Dermis microvascular lymphatic vessel endothelial cell (primary cell): ENCODE measurements at regions not wholly inside any gene's neighbourhood (a gene's known extent, or its start where the extent isn't known, plus 50 kb on each side); places are given as distances from the start of the nearest gene placed in this dataset.
"Not testable (repeated sequence)": the region's sequence is repeated elsewhere in the genome, so short reads cannot be mapped to it uniquely, and the experiment has no call there.

Experiments
- DNase-seq, 2 donors: peaks; one replicate each; pipeline versions ENCODE4 v3.0.0 to v3.0.0-alpha.2; 2010; ENCODE audit warnings: low read depth in 2 of 2

DNA sequence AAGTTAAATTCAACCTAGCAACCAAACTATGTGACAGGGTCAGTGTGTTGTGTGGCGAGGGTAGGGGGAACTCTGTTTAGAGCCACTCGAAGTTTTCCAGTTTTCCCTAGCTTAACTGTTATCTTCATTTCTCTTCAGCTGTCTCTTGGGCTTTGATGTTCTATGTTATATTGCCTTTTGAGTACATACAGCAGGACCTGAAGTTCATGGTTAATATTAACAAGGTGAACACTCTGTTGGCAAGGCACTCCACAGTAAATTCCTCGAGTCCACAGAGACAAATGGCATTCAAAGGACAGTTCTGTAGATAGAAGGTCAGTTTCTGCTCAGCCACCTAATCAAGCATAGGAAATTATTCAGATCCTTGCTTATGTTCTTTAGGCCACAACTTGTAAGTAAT, 147.9 kb upstream of the DPH6 start:
- no peak for DNase-seq

DNA sequence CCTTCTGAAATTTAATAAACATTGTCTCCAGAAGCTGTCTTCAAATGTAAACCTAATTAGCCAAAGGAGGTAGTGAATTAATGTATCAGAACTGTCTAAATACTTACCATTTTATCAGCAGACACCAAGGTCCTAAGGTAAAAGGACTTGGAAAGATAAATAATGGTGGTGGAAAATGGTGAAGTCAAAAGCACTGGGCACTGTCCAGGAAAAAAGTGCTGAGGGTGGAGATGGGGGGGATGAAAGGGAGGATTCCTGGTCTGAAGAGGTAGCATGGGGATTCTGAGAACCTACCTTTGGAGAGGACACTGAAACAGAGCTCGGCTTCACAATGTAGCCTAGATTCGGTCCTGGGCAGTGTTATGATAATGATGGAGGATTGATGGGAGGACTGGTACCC, 149.0 kb upstream of the DPH6 start:
- DNase-seq: no peak

DNA sequence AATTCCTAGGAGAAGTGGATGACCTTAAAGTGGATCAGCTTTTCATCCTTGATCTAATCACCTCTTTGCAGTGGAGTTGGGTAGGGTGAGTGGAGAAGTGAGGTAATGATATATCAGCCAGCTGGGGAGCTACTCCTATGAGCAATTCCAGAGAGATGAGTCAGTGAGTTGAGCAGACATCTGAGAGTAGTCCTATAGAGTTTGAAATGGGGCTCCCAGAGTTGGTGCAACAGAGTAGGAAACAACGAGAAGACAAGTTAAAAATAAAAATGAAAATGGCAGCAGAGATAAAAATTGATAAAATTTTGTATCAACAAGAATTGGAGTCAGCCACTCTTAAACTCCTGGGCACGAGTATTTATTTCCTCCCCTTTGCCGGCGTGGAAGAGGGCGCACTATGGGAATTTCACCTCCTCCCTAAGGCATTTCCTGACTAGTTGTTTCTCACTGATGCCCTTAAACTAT, 150.8 kb upstream of the DPH6 start:
- peak in 1 of 2 donors; percentile 95 for DNase-seq

DNA sequence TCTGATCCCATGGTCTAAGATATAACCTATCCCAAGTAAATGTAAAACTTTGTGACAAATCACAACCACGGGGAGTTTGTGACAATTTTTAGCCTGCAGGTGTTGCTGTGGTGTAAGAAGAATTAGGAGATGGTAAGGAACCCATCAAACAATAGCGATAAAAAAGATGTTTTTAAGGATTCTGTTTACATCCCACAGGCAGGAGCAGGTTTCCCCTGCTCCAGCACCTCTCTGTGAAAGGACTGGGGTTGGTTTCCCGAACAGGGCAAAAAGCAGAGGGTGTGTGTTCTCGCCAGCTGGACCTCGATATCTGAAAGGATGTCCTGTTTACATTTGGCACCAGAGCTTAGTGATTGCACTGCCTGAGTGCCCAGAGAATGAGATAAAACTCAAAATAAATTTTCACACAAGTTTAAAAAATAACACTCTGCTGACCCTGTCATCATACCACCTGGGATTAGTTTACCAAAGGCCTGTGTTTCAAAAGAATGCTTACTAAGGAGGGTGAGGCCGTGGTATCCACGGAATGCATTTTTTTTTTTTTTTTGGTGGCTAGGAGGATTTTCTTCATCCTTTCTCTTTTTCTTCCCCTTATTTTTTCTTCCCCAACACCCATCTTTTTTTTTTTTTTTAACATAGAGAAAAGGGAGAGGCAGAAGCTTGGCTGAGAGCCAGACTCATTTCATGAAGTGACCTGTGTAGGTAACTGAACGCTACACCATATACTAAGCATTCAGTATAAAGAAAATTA, 151.8 kb upstream of the DPH6 start:
- peak; percentile 86 to 98 for DNase-seq

DNA sequence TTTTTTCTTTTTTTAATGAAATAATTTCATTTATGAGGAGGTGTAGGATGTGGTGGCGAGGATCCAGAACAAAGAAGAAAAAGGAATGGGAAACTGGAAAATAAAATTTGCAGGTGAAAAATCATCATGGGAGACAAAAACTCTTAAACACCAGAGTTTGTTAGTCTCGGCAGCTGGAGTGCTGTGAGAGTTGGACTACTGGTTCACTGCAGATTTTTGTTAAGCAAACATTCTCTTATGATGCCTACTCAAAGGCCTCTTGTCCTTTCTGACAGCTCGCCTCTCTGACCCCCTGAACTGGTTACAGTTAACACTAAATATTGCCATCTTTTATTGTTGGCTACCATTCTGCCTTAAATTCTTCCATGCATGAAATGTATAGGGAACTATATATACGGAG, 152.4 kb upstream of the DPH6 start:
- DNase-seq: no peak

DNA sequence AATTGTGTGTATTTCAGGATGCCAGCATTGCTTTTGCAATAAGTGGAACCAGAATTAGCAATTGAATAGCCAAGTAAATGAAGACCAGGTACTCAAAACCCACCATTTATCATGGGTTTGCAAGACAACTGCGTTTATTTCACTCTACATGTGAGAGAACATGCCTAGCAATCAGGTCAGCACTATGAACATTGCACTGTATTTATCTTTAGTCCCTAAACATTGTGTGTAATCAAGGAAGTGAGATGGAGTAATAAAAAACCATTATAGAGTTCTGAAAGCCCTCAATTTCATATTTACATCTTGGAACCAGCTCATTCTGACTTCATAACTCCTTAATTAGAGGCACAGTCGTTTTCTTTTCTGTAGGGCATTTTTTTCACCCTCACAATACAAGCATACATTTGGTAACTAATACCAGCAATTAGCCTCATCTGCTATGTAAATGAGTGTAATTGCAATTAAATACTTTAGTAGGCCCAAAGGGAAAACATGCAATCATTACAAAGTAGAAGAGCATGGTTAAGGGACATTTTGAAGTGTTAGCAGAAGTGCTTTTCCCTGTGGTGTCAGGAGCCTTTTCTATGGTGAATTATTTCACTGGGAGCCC, 153.1 kb upstream of the DPH6 start:
- DNase-seq: no peak

DNA sequence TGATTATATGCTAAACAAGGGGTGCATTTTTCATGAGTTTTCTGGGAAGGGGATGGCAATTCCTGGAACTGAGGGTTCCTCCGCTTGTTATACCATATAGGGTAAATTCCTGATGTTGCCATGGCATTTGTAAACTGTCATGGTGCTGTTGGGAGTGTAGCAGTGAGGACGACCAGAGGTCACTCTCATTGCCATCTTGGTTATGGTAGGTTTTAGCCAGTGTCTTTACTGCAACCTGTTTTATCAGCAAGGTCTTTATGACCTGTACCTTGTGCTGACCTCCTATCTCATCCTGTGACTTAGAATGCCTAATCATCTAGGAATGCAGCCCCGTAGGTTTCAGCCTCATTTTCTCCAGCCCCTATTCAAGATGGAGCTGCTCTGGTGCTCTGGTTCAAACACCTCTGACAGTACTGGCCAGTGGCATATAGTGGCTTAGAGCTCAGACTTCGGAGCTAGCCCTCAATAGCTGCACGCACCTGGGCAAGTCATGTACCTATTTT, 154.2 kb upstream of the DPH6 start:
- DNase-seq: not testable (repeated sequence)

DNA sequence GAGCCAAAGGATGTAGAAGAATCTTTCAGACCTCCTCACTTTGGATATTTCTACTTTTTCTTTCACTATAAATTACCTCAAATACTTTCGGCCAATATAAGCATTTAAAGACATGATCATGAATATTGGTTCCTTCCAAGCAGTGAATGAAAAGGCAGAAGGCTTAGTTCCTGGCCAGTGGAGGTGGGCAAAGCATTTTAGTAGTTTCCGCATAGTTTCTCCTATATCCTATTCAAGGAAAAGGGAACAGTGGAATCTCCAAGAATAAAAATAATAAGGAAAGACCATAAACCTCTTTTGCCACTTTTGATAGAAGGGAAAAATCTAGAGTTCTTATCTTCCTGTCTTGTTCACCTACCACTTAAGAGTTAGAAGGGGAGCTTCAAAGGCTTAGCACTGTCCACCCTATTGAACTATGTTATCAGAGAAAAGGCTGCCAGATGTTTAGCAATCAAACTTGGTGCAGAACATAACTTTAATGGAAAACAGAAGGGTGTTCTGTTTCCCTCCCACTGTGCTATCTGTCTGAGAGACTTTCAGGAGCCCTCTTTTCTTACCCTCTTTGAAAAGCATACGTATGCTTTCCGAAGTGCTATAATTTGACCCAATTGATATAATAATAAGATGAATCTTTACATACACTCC, 155.6 kb upstream of the DPH6 start:
- no peak for DNase-seq

DNA sequence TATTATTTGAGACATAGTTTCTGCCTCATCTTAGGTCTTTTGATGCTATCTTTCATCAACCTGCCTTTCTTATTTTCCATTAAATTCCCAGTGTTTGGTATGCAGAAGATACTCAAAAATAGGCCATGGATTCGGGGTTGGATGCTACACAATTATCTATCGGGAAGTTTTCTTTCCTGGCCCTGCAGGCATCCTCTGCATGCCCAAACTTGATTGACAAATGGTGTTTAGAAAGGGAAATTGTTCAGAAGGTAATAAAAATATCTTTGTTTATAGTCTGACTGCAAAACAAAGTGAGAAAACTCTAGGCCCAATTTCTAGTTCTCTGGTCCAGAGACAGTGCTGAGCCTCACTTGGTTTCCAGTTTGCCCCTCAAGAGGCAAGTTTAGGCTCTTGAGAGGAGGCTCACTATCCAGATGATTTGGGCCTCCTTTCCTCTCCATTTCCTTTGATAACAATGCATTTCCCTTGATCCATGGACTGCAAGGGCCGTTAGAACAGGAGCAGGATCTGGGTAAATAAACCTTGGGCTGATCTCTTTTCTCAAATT, 157.1 kb upstream of the DPH6 start:
- peak in 1 of 2 donors; percentile 65 for DNase-seq

DNA sequence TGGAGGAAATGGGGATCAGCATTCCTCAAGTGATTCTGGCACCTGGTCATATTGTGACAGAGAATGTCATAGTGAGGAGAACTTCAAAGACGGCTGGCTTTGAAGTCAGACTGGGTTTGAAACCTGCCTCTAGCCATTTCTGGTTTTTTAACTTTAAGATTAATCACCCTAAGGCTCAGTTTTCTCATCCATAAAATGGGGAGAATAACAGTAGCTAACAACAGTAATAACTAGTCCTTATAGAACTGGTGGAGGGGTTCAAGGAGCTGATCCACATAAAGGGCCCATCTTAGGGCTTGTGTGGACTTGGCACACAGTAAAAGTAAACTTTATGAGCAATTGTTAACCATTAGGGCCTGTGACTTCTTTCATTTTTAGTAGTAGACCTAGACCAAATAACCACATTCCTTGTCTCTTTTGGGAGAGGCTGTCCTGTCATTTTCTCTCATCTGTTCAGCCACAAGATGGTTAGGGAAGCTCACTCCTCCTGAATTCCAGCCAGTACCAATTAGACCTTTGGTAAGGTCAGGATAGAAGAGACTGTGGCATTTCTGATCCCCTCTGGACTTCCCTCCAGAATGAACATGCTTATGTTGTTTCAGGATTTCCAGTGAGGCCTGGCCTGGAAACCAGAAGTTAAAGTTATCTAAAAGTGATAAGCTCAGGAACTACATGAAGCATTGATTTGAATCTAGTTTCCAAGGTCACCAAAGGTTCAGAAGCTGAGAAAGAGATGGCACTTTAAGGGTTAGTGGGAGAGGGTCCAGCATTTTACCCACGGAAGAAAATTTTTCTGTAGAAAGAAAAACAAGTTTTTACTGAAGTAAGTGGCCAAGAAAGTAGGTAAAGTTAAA, 159.3 kb upstream of the DPH6 start:
- DNase-seq: peak in 1 of 2 donors; percentile 72

DNA sequence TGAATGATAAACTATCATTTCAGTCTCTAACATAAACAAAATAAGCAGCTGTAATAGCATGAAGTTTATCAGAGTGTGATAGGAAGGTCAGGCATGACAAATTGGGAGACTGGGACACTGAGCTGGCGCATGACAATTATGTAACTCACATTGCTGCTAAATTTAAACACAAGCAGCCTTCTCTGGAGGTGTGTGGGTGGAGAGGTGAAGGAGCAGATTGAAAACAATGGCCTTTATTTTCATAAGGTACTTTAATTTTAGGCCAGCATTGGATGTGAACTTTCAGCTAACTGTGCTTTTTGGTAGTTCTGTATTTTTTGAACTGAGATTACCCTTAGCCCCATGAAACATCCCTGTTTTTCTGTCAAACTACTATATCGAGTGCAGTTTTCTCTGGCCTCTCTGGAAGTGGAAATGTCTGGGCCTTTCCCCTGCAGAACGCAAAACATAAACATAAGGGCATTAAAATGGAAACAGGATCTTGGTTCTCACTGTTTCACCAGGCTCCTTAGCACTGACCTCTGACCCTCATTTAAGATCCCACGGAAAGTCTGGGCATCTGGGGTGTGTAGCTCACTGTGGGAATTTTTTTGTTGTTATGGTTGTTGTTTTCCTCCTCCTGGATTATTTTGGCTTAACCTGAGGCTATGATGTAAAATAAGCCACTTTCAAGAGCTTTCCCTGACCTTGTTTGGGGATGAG, 160.1 kb upstream of the DPH6 start:
- peak; percentile 70 to 90 for DNase-seq

DNA sequence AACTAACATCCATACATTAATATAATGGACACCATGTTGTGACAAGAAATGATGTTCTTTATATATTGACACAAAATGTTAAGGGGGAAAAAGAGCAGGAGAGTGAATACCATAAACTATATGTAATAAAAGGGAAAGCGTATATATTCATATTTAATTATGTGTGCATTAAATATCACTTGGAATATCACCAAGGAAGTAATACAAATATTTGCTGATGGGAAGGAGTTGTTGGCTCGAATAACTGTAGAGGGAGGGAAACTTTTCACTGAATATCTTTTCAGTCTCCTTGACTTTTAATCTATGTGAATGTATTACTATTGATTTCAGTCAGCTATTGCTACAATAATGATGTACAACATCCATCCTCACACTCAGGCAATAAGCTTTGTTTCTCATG, 167.0 kb upstream of the DPH6 start:
- no peak for DNase-seq

DNA sequence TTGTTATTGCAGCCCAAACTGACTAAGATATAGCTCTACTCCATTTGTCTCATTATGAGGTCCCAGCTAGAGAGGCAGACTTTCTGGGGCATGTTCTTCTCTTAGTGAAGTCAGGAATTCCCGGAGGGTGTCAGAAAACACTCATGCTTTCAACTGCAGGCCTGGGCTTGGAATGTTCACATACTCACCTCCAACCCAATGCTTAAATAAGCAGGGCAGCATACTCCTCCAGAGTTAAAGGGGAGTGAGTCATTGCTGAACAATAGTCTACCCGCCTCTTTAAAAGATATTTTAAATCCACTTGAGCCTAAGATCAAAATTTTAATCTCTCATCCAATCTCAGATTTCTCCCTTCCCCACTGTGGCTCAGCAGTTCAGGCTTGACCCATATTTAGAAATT, 167.8 kb upstream of the DPH6 start:
- peak in 1 of 2 donors; percentile 46 for DNase-seq

DNA sequence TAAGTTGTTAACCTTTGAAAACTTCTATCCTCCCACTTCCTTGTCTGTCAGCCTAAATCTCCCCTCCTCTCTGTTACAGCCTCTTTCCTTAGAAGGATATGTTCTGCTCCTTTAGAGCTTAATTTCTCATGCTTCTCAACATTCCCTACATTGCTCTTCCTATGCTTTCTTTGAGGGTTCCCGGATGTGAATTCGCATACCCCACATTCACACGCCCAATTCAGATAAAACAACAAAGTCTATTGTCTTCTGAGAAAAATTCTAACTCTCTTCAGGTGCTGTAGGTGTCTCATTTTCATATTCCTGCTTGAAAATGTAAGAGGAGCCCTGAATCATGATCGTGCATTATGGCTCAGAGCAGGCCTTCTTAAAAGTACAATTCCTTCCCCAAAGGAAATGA, 171.8 kb upstream of the DPH6 start:
- no peak for DNase-seq

DNA sequence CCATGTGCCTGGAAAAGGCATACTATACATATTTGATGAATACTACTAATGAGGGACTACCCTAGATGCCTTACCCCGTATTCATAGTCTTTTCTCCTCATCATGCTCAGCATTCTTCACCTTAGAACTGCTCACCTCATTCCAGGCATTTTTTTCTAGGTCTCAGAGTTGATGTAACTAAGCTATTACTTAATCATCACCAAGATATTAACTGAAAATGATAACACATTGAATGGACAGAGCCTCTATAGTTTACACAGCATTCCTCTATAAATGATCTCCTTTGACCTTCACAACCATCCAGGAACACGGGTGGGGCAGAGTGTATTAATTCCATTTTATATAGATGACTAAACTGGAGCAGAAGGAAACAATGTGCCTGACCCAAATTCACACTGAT, 174.1 kb upstream of the DPH6 start:
- DNase-seq: no peak

DNA sequence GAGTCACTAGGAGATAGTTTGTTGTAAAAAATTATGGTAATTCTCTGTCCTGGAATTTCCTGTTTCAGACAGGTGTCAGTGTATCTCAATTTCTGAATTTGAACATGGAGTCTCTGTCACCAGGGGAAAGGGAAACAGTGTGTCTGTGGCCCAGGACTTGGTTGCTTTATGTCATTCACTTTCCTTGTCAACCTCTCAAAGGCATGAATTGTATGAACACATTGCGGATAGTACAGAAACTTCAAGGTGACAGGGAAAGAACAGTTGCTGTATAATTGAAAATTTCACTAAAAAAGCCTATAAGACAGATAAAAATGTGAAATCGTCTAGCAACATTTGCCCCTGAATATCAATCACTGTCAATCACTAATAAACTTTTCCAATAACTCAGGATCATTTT, 175.0 kb upstream of the DPH6 start:
- DNase-seq: no peak

DNA sequence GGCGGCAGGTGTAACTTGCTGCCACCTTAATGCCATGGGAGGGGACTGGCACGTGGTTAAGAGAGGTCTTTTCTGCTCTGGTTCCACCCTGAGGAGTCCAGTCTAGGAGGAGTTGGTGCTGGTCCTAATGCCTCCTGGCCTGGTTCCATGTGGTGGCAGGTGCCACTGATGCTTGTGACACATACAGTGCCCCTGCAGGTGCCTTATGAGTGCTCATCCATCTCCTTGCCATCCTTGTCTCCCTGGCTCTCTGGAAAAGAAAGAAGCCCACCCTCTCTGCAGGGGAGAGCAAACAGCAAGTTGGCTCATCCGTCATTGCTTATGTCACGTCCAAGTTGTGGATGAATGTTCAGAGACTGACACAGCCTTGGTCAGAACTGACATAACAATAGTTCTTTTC, 175.8 kb upstream of the DPH6 start:
- DNase-seq: no peak

DNA sequence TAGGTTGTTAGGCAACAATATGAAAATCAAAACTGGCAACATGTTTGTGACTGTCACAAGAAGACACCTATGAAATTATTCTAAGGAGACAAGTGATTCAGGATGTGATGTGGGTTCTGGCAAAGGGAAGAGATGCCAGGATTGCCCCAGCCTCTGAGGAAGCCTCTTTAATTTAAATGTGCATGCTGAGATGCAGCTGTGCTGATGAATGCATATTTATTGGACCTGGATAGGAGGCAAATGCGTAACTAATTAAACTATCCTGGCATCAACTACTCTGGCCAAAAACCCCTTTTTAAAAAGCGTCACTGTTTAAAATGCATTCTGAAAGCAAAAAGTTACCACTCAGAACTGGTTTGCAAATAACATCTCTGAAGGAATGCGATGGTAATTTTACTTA, 176.5 kb upstream of the DPH6 start:
- DNase-seq: no peak

DNA sequence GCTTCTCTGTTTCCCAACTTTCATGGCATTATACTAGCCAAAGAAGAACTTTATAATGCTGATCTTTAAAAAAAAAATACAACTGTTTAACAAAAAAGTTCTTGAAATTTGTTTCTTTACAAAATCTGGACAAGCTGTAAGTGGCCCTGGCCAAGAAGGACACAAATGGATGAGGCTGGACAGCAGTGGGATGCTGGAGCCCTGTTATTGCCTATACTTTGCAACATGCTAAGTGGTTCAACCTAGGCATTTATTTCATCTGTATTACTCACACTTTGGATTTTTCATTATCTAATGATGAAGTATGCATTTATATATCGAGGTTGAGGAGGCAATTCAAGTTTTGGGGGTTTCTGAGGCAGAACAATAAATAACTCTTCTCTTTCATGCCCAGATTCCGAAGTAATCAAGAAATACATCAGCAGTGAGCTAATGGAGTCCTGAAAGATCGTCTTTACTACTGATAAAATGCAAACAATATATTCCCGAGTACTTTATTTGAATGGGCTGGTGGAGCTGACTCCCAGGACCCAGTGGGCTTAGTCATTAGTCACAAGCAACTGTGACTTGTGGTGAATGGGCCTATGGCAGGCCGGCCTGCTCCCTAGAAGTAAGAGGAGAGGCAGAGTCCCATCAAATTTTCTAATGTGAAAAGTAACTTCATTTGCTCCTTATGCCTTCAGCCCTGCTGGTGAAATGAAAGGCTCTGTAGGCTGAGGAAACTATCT, 177.3 kb upstream of the DPH6 start:
- no peak for DNase-seq

DNA sequence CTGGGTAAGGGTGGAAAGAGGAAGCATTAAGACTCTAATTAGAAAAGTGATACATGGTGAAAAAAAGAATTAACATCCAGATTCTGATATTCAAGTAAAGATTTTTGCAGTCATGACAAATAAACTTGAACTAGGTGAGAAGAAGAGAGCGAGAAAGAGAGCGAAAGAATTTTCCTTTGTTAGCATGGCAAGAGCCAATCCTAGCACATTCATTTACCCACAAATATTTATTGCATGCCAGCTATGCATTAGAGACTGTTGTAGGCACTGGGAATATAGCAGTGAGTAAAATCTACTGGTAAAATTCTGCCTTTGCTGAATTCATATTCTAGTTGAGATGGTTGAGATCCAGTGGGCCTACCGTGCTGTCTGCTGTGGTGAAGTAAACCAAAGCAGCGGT, 177.9 kb upstream of the DPH6 start:
- no peak for DNase-seq
